NB4 (cell line): ENCODE measurements at regions not wholly inside any gene's neighbourhood (a gene's known extent, or its start where the extent isn't known, plus 50 kb on each side); places are given as distances from the start of the nearest gene placed in this dataset.

ENCODE experiments used
- POLR2A ChIP-seq: IDR thresholded peaks from 2 replicates; pipeline ENCODE4 v1.6.1; 2011; ENCODE audit warnings: mild to moderate bottlenecking; ENCODE audit not compliant: insufficient read length; ENCODE audit errors: extremely low read depth
- TF ChIP-seq, protein P1 (sequence below): IDR thresholded peaks from one replicate; pipeline ENCODE4 v1.5.1; 2012; ENCODE audit warnings: low read depth, low read length

DNA sequence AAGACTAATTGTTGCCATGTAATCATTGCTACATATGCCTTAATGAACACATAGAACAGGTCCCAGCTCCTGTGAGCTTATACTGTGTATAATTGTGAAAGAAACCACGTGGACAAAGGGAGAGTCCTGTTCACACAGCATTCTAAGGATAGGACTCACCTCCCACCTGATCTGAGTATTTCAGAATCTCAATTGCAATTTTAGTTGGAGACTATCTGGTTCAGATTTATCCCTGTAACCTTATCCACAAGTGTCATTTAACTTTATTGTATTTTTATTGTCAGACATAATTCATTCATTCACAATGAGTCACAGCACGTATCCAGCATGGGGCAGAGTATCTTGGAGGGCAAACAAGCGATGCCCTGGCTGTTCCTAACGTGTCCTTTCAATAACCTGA is 448.3 kb downstream of the NTRK2 start:
- TF ChIP-seq POLR2A, result no peak
- TF ChIP-seq, protein P1, sequence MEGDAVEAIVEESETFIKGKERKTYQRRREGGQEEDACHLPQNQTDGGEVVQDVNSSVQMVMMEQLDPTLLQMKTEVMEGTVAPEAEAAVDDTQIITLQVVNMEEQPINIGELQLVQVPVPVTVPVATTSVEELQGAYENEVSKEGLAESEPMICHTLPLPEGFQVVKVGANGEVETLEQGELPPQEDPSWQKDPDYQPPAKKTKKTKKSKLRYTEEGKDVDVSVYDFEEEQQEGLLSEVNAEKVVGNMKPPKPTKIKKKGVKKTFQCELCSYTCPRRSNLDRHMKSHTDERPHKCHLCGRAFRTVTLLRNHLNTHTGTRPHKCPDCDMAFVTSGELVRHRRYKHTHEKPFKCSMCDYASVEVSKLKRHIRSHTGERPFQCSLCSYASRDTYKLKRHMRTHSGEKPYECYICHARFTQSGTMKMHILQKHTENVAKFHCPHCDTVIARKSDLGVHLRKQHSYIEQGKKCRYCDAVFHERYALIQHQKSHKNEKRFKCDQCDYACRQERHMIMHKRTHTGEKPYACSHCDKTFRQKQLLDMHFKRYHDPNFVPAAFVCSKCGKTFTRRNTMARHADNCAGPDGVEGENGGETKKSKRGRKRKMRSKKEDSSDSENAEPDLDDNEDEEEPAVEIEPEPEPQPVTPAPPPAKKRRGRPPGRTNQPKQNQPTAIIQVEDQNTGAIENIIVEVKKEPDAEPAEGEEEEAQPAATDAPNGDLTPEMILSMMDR, result no peak
